Kidney capillary endothelial cell (primary cell): ENCODE measurements at regions not wholly inside any gene's neighbourhood (a gene's known extent, or its start where the extent isn't known, plus 50 kb on each side); places are given as distances from the start of the nearest gene placed in this dataset.
A peak's percentile ranks its signal among the peaks of the same experiment; 100 is the strongest.

ENCODE experiments used
- DNase-seq: peaks from one replicate; pipeline ENCODE4 v3.0.0-alpha.2; 2018; ENCODE audit warnings: low spot score

- DNase-seq, result peak; percentile 59
Measured at GRCh38 chr11:127640561-127641451, 640.2 kb upstream of the KIRREL3 start.

- peak; percentile 71 for DNase-seq
Measured at GRCh38 chr11:127639916-127640315, 639.3 kb upstream of the KIRREL3 start.

- no peak for DNase-seq
Measured at GRCh38 chr11:127632976-127633680, 632.6 kb upstream of the KIRREL3 start.

- DNase-seq, result no peak
Measured at GRCh38 chr11:127632546-127632945, 632.0 kb upstream of the KIRREL3 start.

GRCh38 chr11:127631974-127632373 is 631.4 kb upstream of the KIRREL3 start:
- no peak for DNase-seq

GRCh38 chr11:127629200-127629599 is 628.6 kb upstream of the KIRREL3 start:
- no peak for DNase-seq

GRCh38 chr11:127628458-127628785 is 627.9 kb upstream of the KIRREL3 start:
- no peak for DNase-seq

GRCh38 chr11:127627629-127628457 is 627.3 kb upstream of the KIRREL3 start:
- DNase-seq, result no peak

GRCh38 chr11:127627204-127627603 is 626.6 kb upstream of the KIRREL3 start:
- no peak for DNase-seq

GRCh38 chr11:127625402-127625801 is 624.8 kb upstream of the KIRREL3 start:
- no peak for DNase-seq

- DNase-seq, result no peak
Measured at GRCh38 chr11:127624306-127624856, 623.8 kb upstream of the KIRREL3 start.

- DNase-seq, result no peak
Measured at GRCh38 chr11:127622686-127623085, 622.1 kb upstream of the KIRREL3 start.

- peak; percentile 55 for DNase-seq
Measured at GRCh38 chr11:127620671-127621070, 620.1 kb upstream of the KIRREL3 start.

- no peak for DNase-seq
Measured at GRCh38 chr11:127619946-127620345, 619.4 kb upstream of the KIRREL3 start.

- DNase-seq, result no peak
Measured at GRCh38 chr11:127618721-127619120, 618.2 kb upstream of the KIRREL3 start.

- no peak for DNase-seq
Measured at GRCh38 chr11:127616158-127616557, 615.6 kb upstream of the KIRREL3 start.

GRCh38 chr11:127612607-127613006 is 612.0 kb upstream of the KIRREL3 start:
- no peak for DNase-seq

GRCh38 chr11:127609025-127609773 is 608.6 kb upstream of the KIRREL3 start:
- DNase-seq, result no peak

GRCh38 chr11:127607487-127608085 is 607.0 kb upstream of the KIRREL3 start:
- no peak for DNase-seq

GRCh38 chr11:127601578-127601977 is 601.0 kb upstream of the KIRREL3 start:
- no peak for DNase-seq

- DNase-seq, result no peak
Measured at GRCh38 chr11:127600674-127601073, 600.1 kb upstream of the KIRREL3 start.
